ENCODE measurements at regions not wholly inside any gene's neighbourhood (a gene's known extent, or its start where the extent isn't known, plus 50 kb on each side); places are given as distances from the start of the nearest gene placed in this dataset.

DNA sequence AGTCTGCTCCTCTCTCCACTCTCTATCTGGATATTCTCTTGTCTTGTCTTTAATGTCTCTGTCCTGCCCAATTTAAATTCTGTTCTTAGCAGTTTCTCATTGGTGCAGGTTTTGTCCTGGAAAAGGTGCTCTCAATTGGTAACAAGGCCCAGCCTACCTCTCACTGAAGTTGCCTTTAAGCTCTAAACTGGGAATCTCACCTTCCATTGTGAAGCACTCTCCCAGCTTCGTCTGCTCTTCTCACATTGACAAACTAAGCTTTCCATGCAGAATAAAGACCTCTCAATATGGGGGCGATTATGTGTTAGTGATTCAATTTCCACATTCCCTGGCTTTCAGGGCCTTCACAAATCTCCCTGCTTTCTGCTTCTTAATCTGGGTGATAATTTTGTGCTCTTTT, 1712.2 kb downstream of the GRIK2 start:
- TF ChIP-seq YY1 (IDR thresholded peaks at IDR 0.05; ENCODE audit: insufficient read depth, insufficient read length) (no peak), ZNF274 (IDR thresholded peaks at IDR 0.05; ENCODE audit: low read depth, low read length) (no peak)
